ENCODE measurements at regions not wholly inside any gene's neighbourhood (a gene's known extent, or its start where the extent isn't known, plus 50 kb on each side); places are given as distances from the start of the nearest gene placed in this dataset.

GRCh38 chr7:85705076-85705475 is 518.2 kb upstream of the SEMA3D start:
- no peak for DNase-seq
- WGBS, 2 donors, result 90 to 91% methylated on average over 2 of the region's 2 CpGs
- TF ChIP-seq POLR2A (IDR thresholded peaks at IDR 0.05) (no peak), CTCF (IDR thresholded peaks at IDR 0.05) (no peak)

GRCh38 chr7:85703251-85704010 is 516.6 kb upstream of the SEMA3D start:
- Histone ChIP-seq H3K27me3 (no peaks in the 10 kb centered on the region), H3K9me3 (no peaks in the 10 kb centered on the region), H3K27ac (no peak overlapping the region), H3K4me3 (replicated peaks in 1 of 3) (no peak overlapping the region), H3K4me1 (no peaks in the 10 kb centered on the region), H3K36me3 (no peaks in the 10 kb centered on the region)
- TF ChIP-seq POLR2A (IDR thresholded peaks at IDR 0.05), result no peak
- TF ChIP-seq CTCF (IDR thresholded peaks at IDR 0.05), result no peak
- no peak for DNase-seq
- 85% methylated on average over 2 of the region's 2 CpGs for WGBS, 2 donors
- intact Hi-C loops (cut with DNase I), result no loop called here

More at GRCh38 chr7:85705076-85705475, 518.2 kb upstream of the SEMA3D start:
- Histone ChIP-seq H3K27ac (no peak overlapping the region), H3K27me3 (no peaks in the 10 kb centered on the region), H3K9me3 (no peaks in the 10 kb centered on the region), H3K36me3 (no peaks in the 10 kb centered on the region), H3K4me1 (no peaks in the 10 kb centered on the region), H3K4me3 (replicated peaks in 1 of 3) (no peak overlapping the region)
- intact Hi-C loops (cut with DNase I), result no loop called here

GRCh38 chr7:85702348-85702747 is 515.5 kb upstream of the SEMA3D start:
- no peaks in the 10 kb centered on the region for H3K9me3 ChIP-seq
- DNase-seq, result no peak
- intact Hi-C loops (cut with DNase I), result no loop called here

GRCh38 chr7:85699482-85699881 is 512.6 kb upstream of the SEMA3D start:
- H3K4me1 ChIP-seq, result peaks cover 0 to 6% of the 10 kb centered on the region in 2 donors
- H3K27me3 ChIP-seq, result no peaks in the 10 kb centered on the region
- no peak overlapping the region for H3K27ac ChIP-seq
- TF ChIP-seq CTCF (IDR thresholded peaks at IDR 0.05) (no peak), POLR2A (IDR thresholded peaks at IDR 0.05) (no peak)
- 84 to 86% methylated on average over 2 of the region's 2 CpGs for WGBS, 2 donors
- no peak overlapping the region for H3K4me3 ChIP-seq (replicated peaks in 1 of 3)
- intact Hi-C loops (cut with DNase I), result no loop called here
- H3K36me3 ChIP-seq, result no peaks in the 10 kb centered on the region
- H3K9me3 ChIP-seq, result no peaks in the 10 kb centered on the region
- DNase-seq, result no peak

More at GRCh38 chr7:85702348-85702747, 515.5 kb upstream of the SEMA3D start:
- Histone ChIP-seq H3K4me1 (no peaks in the 10 kb centered on the region), H3K27ac (no peak overlapping the region), H3K27me3 (no peaks in the 10 kb centered on the region), H3K36me3 (no peaks in the 10 kb centered on the region), H3K4me3 (replicated peaks in 1 of 3) (no peak overlapping the region)
- no peak for TF ChIP-seq POLR2A (IDR thresholded peaks at IDR 0.05)
- no peak for TF ChIP-seq CTCF (IDR thresholded peaks at IDR 0.05)

DNA sequence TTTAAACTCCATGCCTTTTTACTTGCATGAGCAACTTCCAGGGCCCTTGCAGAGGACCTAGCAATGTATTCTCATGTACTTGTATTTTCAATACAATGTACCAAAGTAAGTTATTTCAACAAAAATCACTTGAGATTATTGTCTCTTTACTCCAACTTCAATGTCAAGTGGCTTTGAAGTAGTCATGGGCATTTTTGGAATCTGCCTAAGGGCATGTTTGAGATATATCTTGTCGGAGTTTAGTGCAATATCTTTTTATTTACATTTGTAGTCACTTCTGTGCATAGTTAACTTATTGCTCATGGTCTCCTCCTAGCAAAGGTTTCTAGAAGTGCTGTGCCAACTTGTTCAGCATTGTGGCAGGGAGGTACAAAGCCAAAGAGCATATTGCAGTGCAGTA is 508.7 kb upstream of the SEMA3D start:
- Histone ChIP-seq H3K4me1 (peaks cover 0 to 6% of the 10 kb centered on the region in 2 donors), H3K4me3 (replicated peaks in 1 of 3) (no peak overlapping the region), H3K9me3 (no peaks in the 10 kb centered on the region), H3K27me3 (no peaks in the 10 kb centered on the region), H3K36me3 (no peaks in the 10 kb centered on the region), H3K27ac (no peak overlapping the region)
- intact Hi-C loops (cut with DNase I), result no loop called here
- TF ChIP-seq CTCF (IDR thresholded peaks at IDR 0.05), result no peak
- DNase-seq, result no peak
- WGBS, 2 donors, result 29 to 44% methylated on average over 1 of the region's 1 CpG
